ENCODE measurements at regions not wholly inside any gene's neighbourhood (a gene's known extent, or its start where the extent isn't known, plus 50 kb on each side); places are given as distances from the start of the nearest gene placed in this dataset.
"Not testable (repeated sequence)": the region's sequence is repeated elsewhere in the genome, so short reads cannot be mapped to it uniquely, and the experiment has no call there.

- H3K36me3 ChIP-seq (ENCODE audit: control insufficient read depth, insufficient read depth, low read length); DNase-seq; H3K4me1 ChIP-seq (ENCODE audit: control insufficient read depth, insufficient read depth, low read length, poor library complexity, severe bottlenecking); H3K36me3 Mint-ChIP-seq; H3K4me3 Mint-ChIP-seq; H3K27ac ChIP-seq (ENCODE audit: insufficient read depth, low read length, poor library complexity, severe bottlenecking); H3K4me1 Mint-ChIP-seq; H3K27me3 ChIP-seq (ENCODE audit: control insufficient read depth, insufficient read depth, low read length); H3K27ac Mint-ChIP-seq; H3K9me3 Mint-ChIP-seq; H3K9me3 ChIP-seq (ENCODE audit: control insufficient read depth in 2 of 2, low read length in 2 of 2); H3K4me3 ChIP-seq (ENCODE audit: low read depth, low read length); ATAC-seq (ENCODE audit: low read depth in 2 of 2): not testable (repeated sequence)
- peaks cover 11% of the 10 kb centered on the region for H3K27me3 Mint-ChIP-seq
Measured at GRCh38 chr2:109678724-109679201, 64.6 kb downstream of the SOWAHC start.

- peaks cover 2% of the 10 kb centered on the region for H3K27me3 ChIP-seq (ENCODE audit: control insufficient read depth, insufficient read depth, low read length)
- peaks cover 11% of the 10 kb centered on the region for H3K27me3 Mint-ChIP-seq
- no peak overlapping the region for H3K4me3 ChIP-seq (ENCODE audit: low read depth, low read length)
- no peaks in the 10 kb centered on the region for H3K36me3 ChIP-seq (ENCODE audit: control insufficient read depth, insufficient read depth, low read length)
- H3K27ac Mint-ChIP-seq = no peak overlapping the region
- H3K9me3 ChIP-seq (ENCODE audit: control insufficient read depth in 2 of 2, low read length in 2 of 2) = no peaks in the 10 kb centered on the region
- DNase-seq = no peak
- H3K36me3 Mint-ChIP-seq = no peaks in the 10 kb centered on the region
- no peak overlapping the region for H3K4me3 Mint-ChIP-seq
- H3K27ac ChIP-seq (ENCODE audit: insufficient read depth, low read length, poor library complexity, severe bottlenecking) = no peak overlapping the region
- no peaks in the 10 kb centered on the region for H3K4me1 Mint-ChIP-seq
- peaks cover 0 to 1% (median 0%) of the 10 kb centered on the region in 7 donors for H3K9me3 Mint-ChIP-seq
- ATAC-seq (ENCODE audit: low read depth in 2 of 2) = no peak
- no peaks in the 10 kb centered on the region for H3K4me1 ChIP-seq (ENCODE audit: control insufficient read depth, insufficient read depth, low read length, poor library complexity, severe bottlenecking)
Measured at GRCh38 chr2:109679225-109679624, 65.1 kb downstream of the SOWAHC start.

- H3K27me3 ChIP-seq (ENCODE audit: control insufficient read depth, insufficient read depth, low read length) = peaks cover 2% of the 10 kb centered on the region
- H3K27ac Mint-ChIP-seq = no peak overlapping the region
- H3K4me1 Mint-ChIP-seq = no peaks in the 10 kb centered on the region
- H3K4me3 ChIP-seq (ENCODE audit: low read depth, low read length) = no peak overlapping the region
- ATAC-seq (ENCODE audit: low read depth in 2 of 2) (no peak), DNase-seq (no peak)
- H3K36me3 Mint-ChIP-seq = no peaks in the 10 kb centered on the region
- H3K27me3 Mint-ChIP-seq = peaks cover 11% of the 10 kb centered on the region
- H3K9me3 ChIP-seq (ENCODE audit: control insufficient read depth in 2 of 2, low read length in 2 of 2) = no peaks in the 10 kb centered on the region
- H3K4me1 ChIP-seq (ENCODE audit: control insufficient read depth, insufficient read depth, low read length, poor library complexity, severe bottlenecking) = no peaks in the 10 kb centered on the region
- H3K9me3 Mint-ChIP-seq = peaks cover 0 to 1% (median 0%) of the 10 kb centered on the region in 7 donors
- no peak overlapping the region for H3K27ac ChIP-seq (ENCODE audit: insufficient read depth, low read length, poor library complexity, severe bottlenecking)
- no peak overlapping the region for H3K4me3 Mint-ChIP-seq
- H3K36me3 ChIP-seq (ENCODE audit: control insufficient read depth, insufficient read depth, low read length) = no peaks in the 10 kb centered on the region
Measured at GRCh38 chr2:109679626-109680025, 65.5 kb downstream of the SOWAHC start.

- Mint-ChIP-seq H3K36me3 (no peaks in the 10 kb centered on the region), H3K4me1 (no peaks in the 10 kb centered on the region), H3K4me3 (no peak overlapping the region), H3K27me3 (peaks cover 18% of the 10 kb centered on the region), H3K9me3 (peaks cover 0 to 3% (median 0%) of the 10 kb centered on the region in 7 donors), H3K27ac (no peak overlapping the region)
- ATAC-seq (ENCODE audit: low read depth in 2 of 2) (no peak), DNase-seq (no peak)
- Histone ChIP-seq H3K9me3 (ENCODE audit: control insufficient read depth in 2 of 2, low read length in 2 of 2) (no peaks in the 10 kb centered on the region), H3K27me3 (ENCODE audit: control insufficient read depth, insufficient read depth, low read length) (peaks cover 2% of the 10 kb centered on the region), H3K36me3 (ENCODE audit: control insufficient read depth, insufficient read depth, low read length) (no peaks in the 10 kb centered on the region), H3K27ac (ENCODE audit: insufficient read depth, low read length, poor library complexity, severe bottlenecking) (no peak overlapping the region), H3K4me3 (ENCODE audit: low read depth, low read length) (no peak overlapping the region), H3K4me1 (ENCODE audit: control insufficient read depth, insufficient read depth, low read length, poor library complexity, severe bottlenecking) (no peaks in the 10 kb centered on the region)
Measured at GRCh38 chr2:109680523-109681297, 66.5 kb downstream of the SOWAHC start.

- no peaks in the 10 kb centered on the region for H3K36me3 ChIP-seq (ENCODE audit: control insufficient read depth, insufficient read depth, low read length)
- Mint-ChIP-seq H3K4me3 (no peak overlapping the region), H3K27me3 (peaks cover 20% of the 10 kb centered on the region), H3K9me3 (peaks cover 0 to 2% (median 0%) of the 10 kb centered on the region in 7 donors), H3K36me3 (no peaks in the 10 kb centered on the region), H3K27ac (no peak overlapping the region), H3K4me1 (no peaks in the 10 kb centered on the region)
- DNase-seq = no peak
- no peaks in the 10 kb centered on the region for H3K4me1 ChIP-seq (ENCODE audit: control insufficient read depth, insufficient read depth, low read length, poor library complexity, severe bottlenecking)
- H3K27me3 ChIP-seq (ENCODE audit: control insufficient read depth, insufficient read depth, low read length) = peaks cover 2% of the 10 kb centered on the region
- H3K9me3 ChIP-seq (ENCODE audit: control insufficient read depth in 2 of 2, low read length in 2 of 2) = no peaks in the 10 kb centered on the region
- H3K4me3 ChIP-seq (ENCODE audit: low read depth, low read length) = no peak overlapping the region
- no peak for ATAC-seq (ENCODE audit: low read depth in 2 of 2)
- no peak overlapping the region for H3K27ac ChIP-seq (ENCODE audit: insufficient read depth, low read length, poor library complexity, severe bottlenecking)
Measured at GRCh38 chr2:109681633-109682380, 67.6 kb downstream of the SOWAHC start.

GRCh38 chr2:109683452-109683851 is 69.3 kb downstream of the SOWAHC start:
- H3K27ac ChIP-seq (ENCODE audit: insufficient read depth, low read length, poor library complexity, severe bottlenecking) = no peak overlapping the region
- no peaks in the 10 kb centered on the region for H3K36me3 ChIP-seq (ENCODE audit: control insufficient read depth, insufficient read depth, low read length)
- no peak overlapping the region for H3K27ac Mint-ChIP-seq
- H3K4me1 Mint-ChIP-seq = no peaks in the 10 kb centered on the region
- ATAC-seq (ENCODE audit: low read depth in 2 of 2) (no peak), DNase-seq (no peak)
- no peak overlapping the region for H3K4me3 Mint-ChIP-seq
- H3K27me3 Mint-ChIP-seq = peaks cover 25% of the 10 kb centered on the region
- peaks cover 2% of the 10 kb centered on the region for H3K27me3 ChIP-seq (ENCODE audit: control insufficient read depth, insufficient read depth, low read length)
- no peaks in the 10 kb centered on the region for H3K4me1 ChIP-seq (ENCODE audit: control insufficient read depth, insufficient read depth, low read length, poor library complexity, severe bottlenecking)
- H3K9me3 ChIP-seq (ENCODE audit: control insufficient read depth in 2 of 2, low read length in 2 of 2) = no peaks in the 10 kb centered on the region
- H3K9me3 Mint-ChIP-seq = peaks cover 0 to 2% (median 0%) of the 10 kb centered on the region in 7 donors
- H3K4me3 ChIP-seq (ENCODE audit: low read depth, low read length) = no peak overlapping the region
- H3K36me3 Mint-ChIP-seq = no peaks in the 10 kb centered on the region

- no peak overlapping the region for H3K4me3 ChIP-seq (ENCODE audit: low read depth, low read length)
- no peak overlapping the region for H3K4me3 Mint-ChIP-seq
- H3K9me3 Mint-ChIP-seq = peaks cover 0 to 2% (median 0%) of the 10 kb centered on the region in 7 donors
- H3K27me3 Mint-ChIP-seq = peaks cover 24% of the 10 kb centered on the region
- no peak overlapping the region for H3K27ac ChIP-seq (ENCODE audit: insufficient read depth, low read length, poor library complexity, severe bottlenecking)
- H3K27ac Mint-ChIP-seq = no peak overlapping the region
- DNase-seq = no peak
- ATAC-seq (ENCODE audit: low read depth in 2 of 2) = no peak
- no peaks in the 10 kb centered on the region for H3K9me3 ChIP-seq (ENCODE audit: control insufficient read depth in 2 of 2, low read length in 2 of 2)
- H3K4me1 ChIP-seq (ENCODE audit: control insufficient read depth, insufficient read depth, low read length, poor library complexity, severe bottlenecking) = no peaks in the 10 kb centered on the region
- no peaks in the 10 kb centered on the region for H3K4me1 Mint-ChIP-seq
- no peaks in the 10 kb centered on the region for H3K27me3 ChIP-seq (ENCODE audit: control insufficient read depth, insufficient read depth, low read length)
- no peaks in the 10 kb centered on the region for H3K36me3 Mint-ChIP-seq
- no peaks in the 10 kb centered on the region for H3K36me3 ChIP-seq (ENCODE audit: control insufficient read depth, insufficient read depth, low read length)
Measured at GRCh38 chr2:109685453-109685852, 71.3 kb downstream of the SOWAHC start.
